OCI-LY3 (cell line): ENCODE measurements at regions not wholly inside any gene's neighbourhood (a gene's known extent, or its start where the extent isn't known, plus 50 kb on each side); places are given as distances from the start of the nearest gene placed in this dataset.

Experiments
- H2AFZ ChIP-seq: fragments of 200-600, 300-600 bp; shearing (Covaris generic); 2 replicates; pipeline ENCODE4 v1.6.0; 2014; ENCODE audit warnings: antibody characterized with exemption, low read depth, low read length
- H3K27ac ChIP-seq: fragments of 200-600, 300-600 bp; sonication (generic); 2 replicates; pipeline ENCODE4 v1.5.1; 2014; ENCODE audit warnings: mild to moderate bottlenecking, low read length, moderate library complexity, mixed read lengths
- H3K27me3 ChIP-seq: fragments of 200-600, 300-600 bp; sonication (generic); 2 replicates; pipeline ENCODE4 v1.6.1; 2014; ENCODE audit warnings: low read depth, low read length, mixed read lengths
- H3K36me3 ChIP-seq: fragments of 200-600, 300-600 bp; sonication (generic); replicated peaks from 2 replicates; pipeline ENCODE3; 2014; ENCODE audit warnings: low read depth, low read length, mixed read lengths
- H3K4me1 ChIP-seq: fragments of 300-600, 200-600 bp; sonication (generic); 2 replicates; pipeline ENCODE4 v1.6.1; 2014; ENCODE audit warnings: low read length, mixed read lengths
- H3K4me2 ChIP-seq: fragments of 200-600, 300-600 bp; sonication (generic); 2 replicates; pipeline ENCODE4 v1.6.1; 2014; ENCODE audit warnings: low read length, mixed read lengths
- H3K4me3 ChIP-seq: fragments of 300-600, 200-600 bp; sonication (generic); 2 replicates; pipeline ENCODE4 v1.5.1; 2014; ENCODE audit warnings: antibody characterized with exemption, mild to moderate bottlenecking, low read length, moderate library complexity
- H3K79me2 ChIP-seq: fragments of 300-600, 200-600 bp; shearing (Covaris generic); 2 replicates; pipeline ENCODE4 v1.6.1; 2014; ENCODE audit warnings: mild to moderate bottlenecking, low read length, mixed read lengths
- H3K9ac ChIP-seq: fragments of 300-600, 200-600 bp; shearing (Covaris generic); 2 replicates; pipeline ENCODE4 v1.6.0; 2014; ENCODE audit warnings: mild to moderate bottlenecking, low read length, moderate library complexity
- H3K9me3 ChIP-seq: fragments of 200-600, 300-600 bp; shearing (Covaris generic); 2 replicates; pipeline ENCODE4 v1.6.1; 2014; ENCODE audit warnings: low read length, mixed read lengths; ENCODE audit not compliant: insufficient read depth
- H4K20me1 ChIP-seq: fragments of 200-600, 300-600 bp; sonication (generic); 2 replicates; pipeline ENCODE4 v1.6.1; 2016; ENCODE audit warnings: low read length, mixed read lengths; ENCODE audit not compliant: insufficient read depth
- CTCF ChIP-seq: fragments of 200-600, 300-600 bp; sonication (generic); IDR thresholded peaks from 2 replicates; pipeline ENCODE4 v1.5.1; 2014; ENCODE audit warnings: antibody characterized with exemption, low read length, low read depth
- EZH2phosphoT487 ChIP-seq: fragments of 200-600 bp; shearing (Covaris generic); IDR thresholded peaks from 2 replicates; pipeline ENCODE4 v1.6.1; 2018; ENCODE audit warnings: antibody characterized with exemption, mixed run types, low read depth

- no peaks in the 10 kb centered on the region for H3K79me2 ChIP-seq
- H3K27me3 ChIP-seq, result no peaks in the 10 kb centered on the region
- H3K9ac ChIP-seq, result no peak overlapping the region
- no peaks in the 10 kb centered on the region for H3K36me3 ChIP-seq
- H2AFZ ChIP-seq, result no peak overlapping the region
- H3K4me2 ChIP-seq, result no peak overlapping the region
- TF ChIP-seq CTCF (no peak), EZH2phosphoT487 (no peak)
- no peaks in the 10 kb centered on the region for H3K4me1 ChIP-seq
- no peak overlapping the region for H3K27ac ChIP-seq
- H3K4me3 ChIP-seq, result no peak overlapping the region
- no peaks in the 10 kb centered on the region for H4K20me1 ChIP-seq
- no peaks in the 10 kb centered on the region for H3K9me3 ChIP-seq
These were observed 592.7 kb downstream of the TLE1 start for GRCh38 chr9:81096625-81097024.

GRCh38 chr9:81092057-81092456, 597.3 kb downstream of the TLE1 start:
- no peak overlapping the region for H3K27ac ChIP-seq
- H3K36me3 ChIP-seq, result no peaks in the 10 kb centered on the region
- H4K20me1 ChIP-seq, result no peaks in the 10 kb centered on the region
- no peak overlapping the region for H3K9ac ChIP-seq
- no peaks in the 10 kb centered on the region for H3K79me2 ChIP-seq
- no peaks in the 10 kb centered on the region for H3K27me3 ChIP-seq
- no peaks in the 10 kb centered on the region for H3K4me1 ChIP-seq
- no peak overlapping the region for H3K4me3 ChIP-seq
- H3K4me2 ChIP-seq, result no peak overlapping the region
- TF ChIP-seq CTCF, result no peak
- no peak for TF ChIP-seq EZH2phosphoT487
- no peak overlapping the region for H2AFZ ChIP-seq
- no peaks in the 10 kb centered on the region for H3K9me3 ChIP-seq

- H3K36me3 ChIP-seq, result no peaks in the 10 kb centered on the region
- H3K27ac ChIP-seq, result no peak overlapping the region
- no peaks in the 10 kb centered on the region for H3K79me2 ChIP-seq
- no peak overlapping the region for H3K4me2 ChIP-seq
- H3K4me1 ChIP-seq, result peaks cover 9% of the 10 kb centered on the region; the same call in 1 of the 2 replicates
- no peak overlapping the region for H3K4me3 ChIP-seq
- H3K27me3 ChIP-seq, result no peaks in the 10 kb centered on the region
- TF ChIP-seq CTCF, result no peak
- TF ChIP-seq EZH2phosphoT487, result no peak
- H2AFZ ChIP-seq, result no peak overlapping the region
- H3K9me3 ChIP-seq, result no peaks in the 10 kb centered on the region
- no peaks in the 10 kb centered on the region for H4K20me1 ChIP-seq
- no peak overlapping the region for H3K9ac ChIP-seq
These were observed 601.0 kb downstream of the TLE1 start for GRCh38 chr9:81088341-81088740.

GRCh38 chr9:81086416-81086815, 602.9 kb downstream of the TLE1 start:
- TF ChIP-seq CTCF, result no peak
- TF ChIP-seq EZH2phosphoT487, result no peak
- H3K9me3 ChIP-seq, result no peaks in the 10 kb centered on the region
- no peaks in the 10 kb centered on the region for H4K20me1 ChIP-seq
- H3K4me3 ChIP-seq, result no peak overlapping the region
- H3K9ac ChIP-seq, result no peak overlapping the region
- H2AFZ ChIP-seq, result no peak overlapping the region
- no peaks in the 10 kb centered on the region for H3K79me2 ChIP-seq
- H3K27ac ChIP-seq, result no peak overlapping the region
- H3K4me2 ChIP-seq, result no peak overlapping the region
- H3K27me3 ChIP-seq, result no peaks in the 10 kb centered on the region
- peaks cover 9% of the 10 kb centered on the region; the same call in 1 of the 2 replicates for H3K4me1 ChIP-seq
- H3K36me3 ChIP-seq, result no peaks in the 10 kb centered on the region
